Endothelial cell of hepatic sinusoid (primary cell): ENCODE measurements at regions not wholly inside any gene's neighbourhood (a gene's known extent, or its start where the extent isn't known, plus 50 kb on each side); places are given as distances from the start of the nearest gene placed in this dataset.

ENCODE experiments used
- in situ Hi-C: cut with HindIII; loops from 2 replicates; pipeline ENCODE4 v1.10.0; 2017; ENCODE audit warnings: low sequenced_read_pairs

- in situ Hi-C loops: no loop called here
Observed at GRCh38 chr12:126601184-126602170, 1536.2 kb downstream of the AACS start.

- in situ Hi-C loops: no loop called here
Observed at GRCh38 chr12:126602612-126603011, 1537.4 kb downstream of the AACS start.

GRCh38 chr12:126607157-126607556 is 1541.9 kb downstream of the AACS start:
- in situ Hi-C loops: no loop called here

GRCh38 chr12:126607867-126608266 is 1542.6 kb downstream of the AACS start:
- in situ Hi-C loops: no loop called here

- in situ Hi-C loops: no loop called here
Observed at GRCh38 chr12:126608607-126609175, 1543.5 kb downstream of the AACS start.

DNA sequence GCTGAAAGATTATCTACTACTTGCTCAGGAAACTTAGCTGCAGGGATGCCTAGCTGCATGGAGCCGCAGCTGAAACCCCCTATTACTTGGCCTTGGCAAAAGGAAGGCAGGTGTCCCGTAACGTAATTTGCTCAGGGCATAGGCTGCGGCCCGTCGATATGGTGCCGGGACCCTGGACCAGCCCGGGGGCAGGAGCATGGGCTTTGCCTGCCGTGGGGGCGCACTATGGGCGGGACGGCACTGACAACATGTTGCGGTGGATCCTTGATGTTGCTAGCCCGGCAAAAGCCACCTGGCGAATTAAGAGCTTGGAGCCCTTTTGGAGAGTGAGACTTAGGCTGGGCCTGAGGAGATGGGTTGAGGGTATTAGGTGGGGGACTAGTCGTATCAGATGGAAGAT is 1551.2 kb downstream of the AACS start:
- in situ Hi-C loops: no loop called here

- in situ Hi-C loops: no loop called here
Observed at GRCh38 chr12:126617312-126617711, 1552.1 kb downstream of the AACS start.

- in situ Hi-C loops: no loop called here
Observed at GRCh38 chr12:126627596-126627995, 1562.4 kb downstream of the AACS start.

- in situ Hi-C loops: no loop called here
Observed at GRCh38 chr12:126636821-126637220, 1571.6 kb downstream of the AACS start.

GRCh38 chr12:126644236-126645020 is 1579.2 kb downstream of the AACS start:
- in situ Hi-C loops: no loop called here

GRCh38 chr12:126648074-126648473 is 1582.8 kb downstream of the AACS start:
- in situ Hi-C loops: no loop called here

- in situ Hi-C loops: no loop called here
Observed at GRCh38 chr12:126651133-126651532, 1585.9 kb downstream of the AACS start.

DNA sequence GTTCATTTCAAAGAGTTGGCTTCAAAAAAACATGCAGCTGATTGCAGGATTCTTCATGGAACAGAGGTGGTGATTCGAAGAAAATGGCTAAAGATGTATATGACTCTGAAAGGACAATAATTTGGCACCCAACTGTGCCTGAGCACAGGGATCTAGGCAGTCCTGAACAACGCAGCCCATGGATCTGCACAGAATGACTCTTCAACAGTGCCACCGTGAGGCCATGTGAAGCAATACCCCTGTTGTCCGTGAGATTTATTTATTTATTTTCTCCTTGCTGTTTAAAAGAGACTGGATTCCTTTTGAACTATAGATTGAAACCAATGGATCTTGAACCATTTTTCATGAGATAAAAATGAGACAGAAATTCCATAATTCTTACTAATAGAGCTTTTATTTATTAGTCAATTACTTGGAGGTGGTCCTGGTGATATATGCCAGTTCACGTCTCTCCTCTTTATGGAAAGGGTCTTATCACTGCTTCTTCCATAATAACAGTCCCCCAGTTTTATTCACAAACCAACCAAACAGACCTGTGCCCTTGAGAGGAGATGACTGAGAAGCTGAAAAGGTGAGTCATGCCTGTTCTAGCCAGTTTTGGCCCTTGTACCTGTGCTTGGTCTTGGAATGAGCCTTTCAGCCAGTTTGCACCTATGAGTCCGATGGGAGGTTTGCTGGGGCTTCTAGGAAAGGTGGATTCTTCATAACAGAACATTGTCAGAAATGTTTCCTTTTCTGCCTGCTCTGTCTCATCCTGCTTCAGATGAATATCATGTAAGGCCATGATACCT is 1598.3 kb downstream of the AACS start:
- in situ Hi-C loops: no loop called here

GRCh38 chr12:126667339-126667738 is 1599.6 kb upstream of the TMEM132C start:
- in situ Hi-C loops: no loop called here

DNA sequence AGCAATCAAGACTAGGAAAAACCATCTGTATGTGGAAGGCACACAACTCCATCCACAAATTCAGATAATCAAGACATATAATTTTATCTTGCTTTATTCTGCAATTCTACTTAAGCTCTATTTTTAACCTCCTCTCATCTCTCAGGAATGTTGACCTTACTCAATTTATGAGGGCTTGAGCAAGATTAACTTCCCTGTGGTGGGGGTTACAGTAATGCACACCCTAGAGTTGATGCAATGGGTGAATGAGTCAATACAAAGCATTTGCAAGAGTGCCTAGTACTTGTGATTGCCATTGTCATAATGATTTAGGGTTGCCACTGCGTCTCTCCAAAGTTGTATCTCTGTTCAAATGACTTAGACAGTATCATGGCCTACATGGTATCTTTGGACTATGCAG is 1598.4 kb upstream of the TMEM132C start:
- in situ Hi-C loops: no loop called here

GRCh38 chr12:126668961-126669360 is 1598.0 kb upstream of the TMEM132C start:
- in situ Hi-C loops: no loop called here

DNA sequence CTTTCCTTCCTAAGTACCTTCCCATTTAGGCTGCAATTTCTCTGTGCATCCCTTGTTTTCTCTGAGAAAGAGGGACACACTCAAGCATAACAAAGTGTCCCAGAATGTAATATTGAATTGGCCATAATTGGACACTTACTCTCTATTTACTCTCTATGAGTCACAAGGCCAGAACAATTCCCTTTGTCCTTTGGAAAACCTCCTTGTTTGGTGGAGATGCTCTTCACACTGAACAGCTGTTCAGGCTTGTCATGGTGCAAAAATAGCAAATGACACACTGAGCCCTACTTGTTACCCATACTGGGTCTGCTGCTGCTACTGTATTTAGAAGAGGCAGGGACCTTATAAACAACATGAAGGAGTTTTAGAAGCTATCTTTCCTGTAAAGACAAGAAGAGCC is 1590.5 kb upstream of the TMEM132C start:
- in situ Hi-C loops: no loop called here

GRCh38 chr12:126681676-126682075 is 1585.3 kb upstream of the TMEM132C start:
- in situ Hi-C loops: no loop called here

GRCh38 chr12:126684703-126685102 is 1582.3 kb upstream of the TMEM132C start:
- in situ Hi-C loops: no loop called here

- in situ Hi-C loops: no loop called here
Observed at GRCh38 chr12:126685636-126686035, 1581.3 kb upstream of the TMEM132C start.

GRCh38 chr12:126688556-126688955 is 1578.4 kb upstream of the TMEM132C start:
- in situ Hi-C loops: no loop called here
